ENCODE measurements at regions not wholly inside any gene's neighbourhood (a gene's known extent, or its start where the extent isn't known, plus 50 kb on each side); places are given as distances from the start of the nearest gene placed in this dataset.

- TF ChIP-seq, protein P1, sequence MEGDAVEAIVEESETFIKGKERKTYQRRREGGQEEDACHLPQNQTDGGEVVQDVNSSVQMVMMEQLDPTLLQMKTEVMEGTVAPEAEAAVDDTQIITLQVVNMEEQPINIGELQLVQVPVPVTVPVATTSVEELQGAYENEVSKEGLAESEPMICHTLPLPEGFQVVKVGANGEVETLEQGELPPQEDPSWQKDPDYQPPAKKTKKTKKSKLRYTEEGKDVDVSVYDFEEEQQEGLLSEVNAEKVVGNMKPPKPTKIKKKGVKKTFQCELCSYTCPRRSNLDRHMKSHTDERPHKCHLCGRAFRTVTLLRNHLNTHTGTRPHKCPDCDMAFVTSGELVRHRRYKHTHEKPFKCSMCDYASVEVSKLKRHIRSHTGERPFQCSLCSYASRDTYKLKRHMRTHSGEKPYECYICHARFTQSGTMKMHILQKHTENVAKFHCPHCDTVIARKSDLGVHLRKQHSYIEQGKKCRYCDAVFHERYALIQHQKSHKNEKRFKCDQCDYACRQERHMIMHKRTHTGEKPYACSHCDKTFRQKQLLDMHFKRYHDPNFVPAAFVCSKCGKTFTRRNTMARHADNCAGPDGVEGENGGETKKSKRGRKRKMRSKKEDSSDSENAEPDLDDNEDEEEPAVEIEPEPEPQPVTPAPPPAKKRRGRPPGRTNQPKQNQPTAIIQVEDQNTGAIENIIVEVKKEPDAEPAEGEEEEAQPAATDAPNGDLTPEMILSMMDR (conservative IDR thresholded peaks at IDR 0.05; ENCODE audit: low read length) = no peak
- TF ChIP-seq EZH2phosphoT487 (IDR thresholded peaks at IDR 0.05; ENCODE audit: borderline replicate concordance, low read depth, low read length) = no peak
Observed at GRCh38 chr10:124229989-124230634, 136.7 kb upstream of the CHST15 start.
